Natural killer cell treated with Interleukin-12 subunit alpha and Interleukin-12 subunit beta and Interleukin-15 and Interleukin-18, amount 100 ng/mL, for 72 hours (primary cell): ENCODE measurements at regions not wholly inside any gene's neighbourhood (a gene's known extent, or its start where the extent isn't known, plus 50 kb on each side); places are given as distances from the start of the nearest gene placed in this dataset.

Source experiments
- ATAC-seq, 2 donors: fragments of 150-1000 bp; cut with Tn5 transposase in 1 of 2; sonication (Bioruptor Pico), chemical (Tn5 transposase) in 1 of 2; 2 replicates each; pipeline ENCODE4 v1.10.0; 2021
- DNase-seq: peaks from one replicate; pipeline ENCODE4 v3.0.0; 2022; ENCODE audit warnings: low spot score
- H3K27ac Mint-ChIP-seq, 2 donors: 1 replicate in 1 of 2; 2 replicates in 1 of 2; pipeline ENCODE4 v1.8.0; 2022; ENCODE audit warnings: mixed read lengths in 2 of 2, mild to moderate bottlenecking in 1 of 2, moderate library complexity in 1 of 2
- H3K27me3 Mint-ChIP-seq, 2 donors: 1 replicate in 1 of 2; 2 replicates in 1 of 2; pipeline ENCODE4 v1.8.0; 2022; ENCODE audit warnings: mixed read lengths in 2 of 2
- H3K36me3 Mint-ChIP-seq: one replicate; pipeline ENCODE4 v1.8.0; 2022; ENCODE audit warnings: mixed read lengths
- H3K4me1 Mint-ChIP-seq, 2 donors: 1 replicate in 1 of 2; 2 replicates in 1 of 2; pipeline ENCODE4 v1.8.0; 2022; ENCODE audit warnings: low read depth in 2 of 2, mixed read lengths in 2 of 2, mild to moderate bottlenecking in 1 of 2
- H3K4me3 Mint-ChIP-seq: one replicate; pipeline ENCODE4 v1.8.0; 2022; ENCODE audit warnings: mixed read lengths
- H3K9me3 Mint-ChIP-seq: 2 replicates; pipeline ENCODE4 v1.8.0; 2022; ENCODE audit warnings: mixed read lengths

DNA sequence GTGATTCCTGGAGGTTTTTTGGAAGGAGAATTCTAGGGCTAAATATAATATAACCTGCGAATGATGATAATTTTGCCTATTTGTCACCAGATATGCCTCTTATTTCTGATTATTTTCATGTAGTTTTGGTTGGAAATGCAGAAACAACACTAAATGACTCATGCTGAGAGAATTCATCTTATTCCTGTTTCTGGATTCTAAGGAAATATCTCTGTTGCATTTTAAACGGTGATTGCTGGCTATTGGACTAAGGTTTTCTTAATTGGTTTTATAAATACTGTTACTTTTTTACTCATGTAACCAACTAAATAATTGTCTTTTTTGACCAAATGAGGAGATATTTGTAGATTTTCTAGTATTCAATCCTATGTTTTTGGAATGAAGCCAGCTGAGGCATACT is 204.9 kb upstream of the NPSR1 start:
- Mint-ChIP-seq H3K4me3 (no peak overlapping the region), H3K27ac (no peak overlapping the region), H3K9me3 (no peaks in the 10 kb centered on the region), H3K27me3 (no peaks in the 10 kb centered on the region), H3K4me1 (no peaks in the 10 kb centered on the region), H3K36me3 (no peaks in the 10 kb centered on the region)
- DNase-seq, result no peak
- no peak for ATAC-seq

DNA sequence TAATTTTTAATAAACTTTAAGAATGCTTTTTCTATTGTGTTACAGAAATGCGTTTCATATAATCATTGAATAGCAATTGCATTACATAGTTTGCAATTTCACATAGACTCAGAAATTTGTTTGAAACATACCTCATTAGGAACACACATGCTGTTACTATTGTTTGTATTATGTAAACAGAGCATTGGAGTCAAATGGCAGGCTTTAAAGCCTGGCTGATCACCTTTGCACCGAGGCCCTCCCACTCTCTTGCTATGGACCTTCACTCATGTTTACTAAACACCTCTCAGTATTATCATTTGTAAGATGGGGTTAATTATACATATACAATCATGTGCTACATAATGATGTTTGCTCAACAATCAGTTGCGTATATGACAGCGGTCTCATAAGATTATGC is 203.6 kb upstream of the NPSR1 start:
- peaks cover 4% of the 10 kb centered on the region for H3K9me3 Mint-ChIP-seq
- H3K4me1 Mint-ChIP-seq, result no peaks in the 10 kb centered on the region
- H3K27me3 Mint-ChIP-seq, result no peaks in the 10 kb centered on the region
- no peak for DNase-seq
- H3K4me3 Mint-ChIP-seq, result no peak overlapping the region
- H3K27ac Mint-ChIP-seq, result no peak overlapping the region
- ATAC-seq, result no peak
- H3K36me3 Mint-ChIP-seq, result no peaks in the 10 kb centered on the region

- ATAC-seq, result no peak
- Mint-ChIP-seq H3K27me3 (no peaks in the 10 kb centered on the region), H3K4me1 (no peaks in the 10 kb centered on the region), H3K27ac (no peak overlapping the region), H3K4me3 (no peak overlapping the region), H3K36me3 (no peaks in the 10 kb centered on the region), H3K9me3 (peaks cover 16% of the 10 kb centered on the region)
- DNase-seq, result no peak
Measured at GRCh38 chr7:34457329-34457728, 200.7 kb upstream of the NPSR1 start.

DNA sequence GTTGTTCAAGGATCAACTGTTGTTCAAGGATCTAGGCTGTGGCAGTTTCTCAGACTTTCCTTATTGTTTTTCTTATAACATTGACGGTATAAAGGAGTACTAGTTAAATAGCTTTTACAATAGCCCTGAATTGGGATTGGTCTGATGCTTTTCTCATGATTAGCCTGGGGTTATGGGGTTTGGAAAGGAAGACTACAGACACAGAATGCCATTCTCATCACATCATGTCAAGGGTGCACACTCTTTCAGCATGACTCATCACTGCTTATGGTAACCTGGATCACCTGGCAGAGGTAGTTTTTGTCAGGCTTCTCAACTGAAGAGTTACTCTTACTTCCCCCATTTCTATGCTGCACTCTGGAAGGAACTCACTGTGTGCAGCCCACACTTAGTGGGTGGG is 194.2 kb upstream of the NPSR1 start:
- Mint-ChIP-seq H3K9me3 (peaks cover 22% of the 10 kb centered on the region), H3K4me3 (no peak overlapping the region), H3K36me3 (no peaks in the 10 kb centered on the region), H3K27ac (no peak overlapping the region), H3K27me3 (no peaks in the 10 kb centered on the region), H3K4me1 (no peaks in the 10 kb centered on the region)
- ATAC-seq (no peak), DNase-seq (no peak)

DNA sequence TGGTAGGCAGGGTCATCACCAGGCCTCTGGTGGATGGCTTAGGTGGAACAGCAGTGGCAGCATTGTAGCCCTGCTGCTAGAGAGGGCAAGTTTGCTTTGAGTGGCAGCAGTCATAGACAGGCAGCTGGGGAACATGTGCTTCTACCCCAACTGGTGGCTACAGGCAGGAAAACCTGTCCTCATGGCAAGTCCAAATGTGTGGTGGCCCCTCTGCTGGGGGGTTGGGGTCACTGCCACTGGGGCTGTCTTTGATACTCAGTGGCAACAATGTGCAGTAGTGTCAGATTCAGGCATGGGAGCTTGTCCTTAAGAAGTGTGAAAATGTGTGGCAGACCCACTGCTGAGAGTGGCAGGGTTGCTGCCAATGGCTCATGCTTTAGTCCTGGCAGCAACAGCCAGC is 186.2 kb upstream of the NPSR1 start:
- Mint-ChIP-seq H3K4me1 (no peaks in the 10 kb centered on the region), H3K36me3 (no peaks in the 10 kb centered on the region), H3K27ac (no peak overlapping the region), H3K27me3 (no peaks in the 10 kb centered on the region), H3K9me3 (peaks cover 22% of the 10 kb centered on the region), H3K4me3 (no peak overlapping the region)
- DNase-seq, result no peak
- ATAC-seq, result no peak

DNA sequence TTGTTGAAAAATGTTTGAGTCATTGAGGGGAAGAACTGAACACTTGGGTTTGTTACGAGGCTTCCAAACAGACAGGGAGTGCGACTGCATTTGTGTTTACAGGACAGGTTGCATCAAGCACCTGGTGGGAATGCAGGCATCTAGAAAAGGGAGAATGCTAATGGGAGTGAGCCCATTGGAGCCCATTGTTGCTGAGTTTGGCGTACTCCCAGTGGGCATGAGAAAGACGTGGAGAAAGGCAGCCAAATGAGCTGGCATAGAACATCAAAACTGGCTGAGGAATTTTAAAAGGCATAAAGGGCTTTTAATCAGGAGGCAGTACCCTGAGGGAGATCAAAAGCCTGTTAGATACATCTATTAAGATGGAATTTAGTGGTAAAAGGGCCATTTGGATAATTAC is 171.6 kb upstream of the NPSR1 start:
- H3K27me3 Mint-ChIP-seq, result no peaks in the 10 kb centered on the region
- H3K9me3 Mint-ChIP-seq, result peaks cover 26% of the 10 kb centered on the region
- H3K4me1 Mint-ChIP-seq, result no peaks in the 10 kb centered on the region
- no peaks in the 10 kb centered on the region for H3K36me3 Mint-ChIP-seq
- H3K27ac Mint-ChIP-seq, result no peak overlapping the region
- DNase-seq (no peak), ATAC-seq (no peak)
- H3K4me3 Mint-ChIP-seq, result no peak overlapping the region

- DNase-seq (no peak), ATAC-seq (no peak)
- peaks cover 26% of the 10 kb centered on the region for H3K9me3 Mint-ChIP-seq
- H3K27ac Mint-ChIP-seq, result no peak overlapping the region
- no peaks in the 10 kb centered on the region for H3K4me1 Mint-ChIP-seq
- no peak overlapping the region for H3K4me3 Mint-ChIP-seq
- H3K27me3 Mint-ChIP-seq, result no peaks in the 10 kb centered on the region
- no peaks in the 10 kb centered on the region for H3K36me3 Mint-ChIP-seq
Measured at GRCh38 chr7:34487391-34488115, 170.5 kb upstream of the NPSR1 start.

- ATAC-seq (no peak), DNase-seq (no peak)
- Mint-ChIP-seq H3K27ac (no peak overlapping the region), H3K36me3 (no peaks in the 10 kb centered on the region), H3K9me3 (peaks cover 27% of the 10 kb centered on the region), H3K27me3 (no peaks in the 10 kb centered on the region), H3K4me3 (no peak overlapping the region), H3K4me1 (no peaks in the 10 kb centered on the region)
Measured at GRCh38 chr7:34488766-34489165, 169.3 kb upstream of the NPSR1 start.

GRCh38 chr7:34491899-34492298 is 166.1 kb upstream of the NPSR1 start:
- DNase-seq (no peak), ATAC-seq (no peak)
- no peaks in the 10 kb centered on the region for H3K27me3 Mint-ChIP-seq
- no peaks in the 10 kb centered on the region for H3K36me3 Mint-ChIP-seq
- peaks cover 37% of the 10 kb centered on the region for H3K9me3 Mint-ChIP-seq
- no peak overlapping the region for H3K27ac Mint-ChIP-seq
- H3K4me3 Mint-ChIP-seq, result no peak overlapping the region
- no peaks in the 10 kb centered on the region for H3K4me1 Mint-ChIP-seq

- ATAC-seq (no peak), DNase-seq (no peak)
- Mint-ChIP-seq H3K36me3 (no peaks in the 10 kb centered on the region), H3K27me3 (no peaks in the 10 kb centered on the region), H3K27ac (no peak overlapping the region), H3K4me1 (no peaks in the 10 kb centered on the region), H3K4me3 (no peak overlapping the region), H3K9me3 (peaks cover 32% of the 10 kb centered on the region)
Measured at GRCh38 chr7:34493752-34494151, 164.3 kb upstream of the NPSR1 start.

- no peak for DNase-seq
- no peaks in the 10 kb centered on the region for H3K27me3 Mint-ChIP-seq
- H3K27ac Mint-ChIP-seq, result no peak overlapping the region
- ATAC-seq, result no peak
- no peak overlapping the region for H3K4me3 Mint-ChIP-seq
- H3K36me3 Mint-ChIP-seq, result no peaks in the 10 kb centered on the region
- peaks cover 28% of the 10 kb centered on the region for H3K9me3 Mint-ChIP-seq
- no peaks in the 10 kb centered on the region for H3K4me1 Mint-ChIP-seq
Measured at GRCh38 chr7:34497153-34497777, 160.8 kb upstream of the NPSR1 start.

DNA sequence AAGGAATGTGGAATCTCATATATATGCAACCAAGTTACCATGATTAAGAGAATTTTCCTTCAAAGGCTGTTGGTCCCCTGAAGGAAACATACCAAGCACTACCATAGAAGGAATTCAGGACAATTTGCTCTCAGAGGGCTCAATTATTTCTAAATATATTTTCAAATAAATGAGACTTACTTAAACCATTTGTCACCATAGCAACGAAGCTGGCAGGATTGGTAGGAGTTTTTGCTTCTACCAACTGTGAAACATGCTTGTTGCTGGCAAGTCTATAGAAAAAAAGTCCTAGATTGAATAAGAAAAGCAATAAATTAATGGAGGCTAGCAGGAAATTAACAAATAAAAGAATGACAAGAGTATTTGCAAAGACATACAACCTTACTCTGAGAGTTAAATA is 156.9 kb upstream of the NPSR1 start:
- no peak for ATAC-seq
- no peaks in the 10 kb centered on the region for H3K4me1 Mint-ChIP-seq
- no peak for DNase-seq
- H3K36me3 Mint-ChIP-seq, result no peaks in the 10 kb centered on the region
- H3K4me3 Mint-ChIP-seq, result no peak overlapping the region
- peaks cover 9% of the 10 kb centered on the region for H3K9me3 Mint-ChIP-seq
- H3K27ac Mint-ChIP-seq, result no peak overlapping the region
- H3K27me3 Mint-ChIP-seq, result no peaks in the 10 kb centered on the region

GRCh38 chr7:34507191-34507590 is 150.8 kb upstream of the NPSR1 start:
- Mint-ChIP-seq H3K4me1 (no peaks in the 10 kb centered on the region), H3K27ac (no peak overlapping the region), H3K36me3 (no peaks in the 10 kb centered on the region), H3K4me3 (no peak overlapping the region), H3K9me3 (peaks cover 4% of the 10 kb centered on the region), H3K27me3 (no peaks in the 10 kb centered on the region)
- ATAC-seq, result no peak
- no peak for DNase-seq

GRCh38 chr7:34523226-34523918 is 134.6 kb upstream of the NPSR1 start:
- Mint-ChIP-seq H3K9me3 (peaks cover 6% of the 10 kb centered on the region), H3K27ac (no peak overlapping the region), H3K36me3 (no peaks in the 10 kb centered on the region), H3K27me3 (no peaks in the 10 kb centered on the region), H3K4me3 (no peak overlapping the region), H3K4me1 (no peaks in the 10 kb centered on the region)
- no peak for DNase-seq
- no peak for ATAC-seq
